ENCODE measurements at regions not wholly inside any gene's neighbourhood (a gene's known extent, or its start where the extent isn't known, plus 50 kb on each side); places are given as distances from the start of the nearest gene placed in this dataset.
A peak's percentile ranks its signal among the peaks of the same experiment; 100 is the strongest.

- H3K9me1 ChIP-seq (ENCODE audit: control insufficient read depth, insufficient read depth, low read length): no peaks in the 10 kb centered on the region
- H3K9ac ChIP-seq (ENCODE audit: insufficient read depth in 1 of 2, low read depth in 2 of 2, low read length in 2 of 2): no peak overlapping the region
- in situ Hi-C loops (cut with MboI) (no loop called here), intact Hi-C loops (cut with micrococcal nuclease) (no loop called here)
- peaks cover 0 to 11% of the 10 kb centered on the region in 2 experiments; a peak in 2 of 5 replicates for H3K4me1 ChIP-seq (replicated peaks in 1 of 2; ENCODE audit: control insufficient read depth in 2 of 2, insufficient read depth in 2 of 2, low read length in 2 of 2)
- FAIRE-seq (no peak), ATAC-seq (no peak), DNase-seq (ENCODE audit: extremely low read depth in 1 of 4, low spot score in 3 of 4) (no peak)
- no TSS peak for BruUV-seq (replicated peaks)
- no peaks in the 10 kb centered on the region for H3K9me3 ChIP-seq (replicated peaks; ENCODE audit: control insufficient read depth, insufficient read depth, low read depth, low read length)
- ChIA-PET CTCF (ENCODE audit: low intra/inter-chr PET ratio) (no interaction called here), POLR2A (interaction anchor here (1.1 kb wide), 1 partner anchor 11 kb away, joined by 3 read pairs; no protein-coding TSS in a partner anchor)
- 0 out of 2 replicates have a peak, but pooled peaks cover 5% of the 10 kb centered on the region for H4K20me1 ChIP-seq (replicated peaks; ENCODE audit: control insufficient read depth, insufficient read depth, low read length)
- H3K27ac ChIP-seq (ENCODE audit: extremely low read depth, low read depth, low read length): no peak overlapping the region
- H3K4me3 ChIP-seq: no peak overlapping the region
- no peak overlapping the region for H2AFZ ChIP-seq (ENCODE audit: low read depth, low read length)
- H3K36me3 ChIP-seq (ENCODE audit: control insufficient read depth, insufficient read depth, low read length): no peaks in the 10 kb centered on the region
- H3K79me2 ChIP-seq (ENCODE audit: control insufficient read depth, insufficient read depth, low read length): no peaks in the 10 kb centered on the region
- H3K27me3 ChIP-seq (ENCODE audit: control insufficient read depth in 2 of 2, insufficient read depth in 2 of 2, low read length in 2 of 2): peaks cover 3 to 28% of the 10 kb centered on the region in 2 experiments; a peak in 3 of 5 replicates
- WGBS (ENCODE audit: insufficient coverage, low coverage, missing lambda C conversion rate): 2% methylated on average over 5 of the region's 5 CpGs
- H3K4me2 ChIP-seq (ENCODE audit: insufficient read depth, low read length): no peak overlapping the region
- TF ChIP-seq TEAD2 (tag; IDR thresholded peaks at IDR 0.05) (no peak), CREBBP (IDR thresholded peaks at IDR 0.05; ENCODE audit: low read depth, low read length) (peak; percentile 43)
Measured at GRCh38 chr9:135394699-135395645, 84.6 kb upstream of the PPP1R26 start.

- Histone ChIP-seq H3K79me2 (ENCODE audit: control insufficient read depth, insufficient read depth, low read length) (no peaks in the 10 kb centered on the region), H3K27me3 (ENCODE audit: control insufficient read depth in 2 of 2, insufficient read depth in 2 of 2, low read length in 2 of 2) (peaks cover 1 to 32% of the 10 kb centered on the region in 2 experiments; a peak in 3 of 5 replicates), H3K36me3 (ENCODE audit: control insufficient read depth, insufficient read depth, low read length) (no peaks in the 10 kb centered on the region), H3K9me3 (replicated peaks; ENCODE audit: control insufficient read depth, insufficient read depth, low read depth, low read length) (no peaks in the 10 kb centered on the region), H2AFZ (ENCODE audit: low read depth, low read length) (no peak overlapping the region), H3K4me2 (ENCODE audit: insufficient read depth, low read length) (no peak overlapping the region), H3K27ac (ENCODE audit: extremely low read depth, low read depth, low read length) (no peak overlapping the region), H3K4me3 (no peak overlapping the region), H3K9me1 (ENCODE audit: control insufficient read depth, insufficient read depth, low read length) (no peaks in the 10 kb centered on the region), H4K20me1 (replicated peaks; ENCODE audit: control insufficient read depth, insufficient read depth, low read length) (0 out of 2 replicates have a peak, but pooled peaks cover 5% of the 10 kb centered on the region), H3K4me1 (replicated peaks in 1 of 2; ENCODE audit: control insufficient read depth in 2 of 2, insufficient read depth in 2 of 2, low read length in 2 of 2) (peaks cover 0 to 11% of the 10 kb centered on the region in 2 experiments; a peak in 2 of 5 replicates), H3K9ac (ENCODE audit: insufficient read depth in 1 of 2, low read depth in 2 of 2, low read length in 2 of 2) (no peak overlapping the region; a peak in 1 of 4 replicates)
- in situ Hi-C loops (cut with MboI) (no loop called here), intact Hi-C loops (cut with micrococcal nuclease) (no loop called here)
- ChIA-PET CTCF (ENCODE audit: low intra/inter-chr PET ratio) (no interaction called here), POLR2A (interaction anchor here (0.6 kb wide), 1 partner anchor 9 kb away, joined by 3 read pairs; no protein-coding TSS in a partner anchor)
- no TSS peak for BruUV-seq (replicated peaks)
- no peak for ATAC-seq
- DNase-seq (ENCODE audit: extremely low read depth in 1 of 4, low spot score in 3 of 4): no peak
- WGBS (ENCODE audit: insufficient coverage, low coverage, missing lambda C conversion rate): 31% methylated on average over 12 of the region's 12 CpGs
- no peak for FAIRE-seq
- no peak for TF ChIP-seq ESRRA (IDR thresholded peaks at IDR 0.05; ENCODE audit: borderline replicate concordance, low read depth)
- TF ChIP-seq HMG20B (CRISPR knock-in tag; IDR thresholded peaks at IDR 0.05): no peak
- no peak for TF ChIP-seq GABPA (tag; conservative IDR thresholded peaks at IDR 0.05; ENCODE audit: low read depth)
- TF ChIP-seq, protein P1, sequence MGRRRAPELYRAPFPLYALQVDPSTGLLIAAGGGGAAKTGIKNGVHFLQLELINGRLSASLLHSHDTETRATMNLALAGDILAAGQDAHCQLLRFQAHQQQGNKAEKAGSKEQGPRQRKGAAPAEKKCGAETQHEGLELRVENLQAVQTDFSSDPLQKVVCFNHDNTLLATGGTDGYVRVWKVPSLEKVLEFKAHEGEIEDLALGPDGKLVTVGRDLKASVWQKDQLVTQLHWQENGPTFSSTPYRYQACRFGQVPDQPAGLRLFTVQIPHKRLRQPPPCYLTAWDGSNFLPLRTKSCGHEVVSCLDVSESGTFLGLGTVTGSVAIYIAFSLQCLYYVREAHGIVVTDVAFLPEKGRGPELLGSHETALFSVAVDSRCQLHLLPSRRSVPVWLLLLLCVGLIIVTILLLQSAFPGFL (CRISPR knock-in tag; IDR thresholded peaks at IDR 0.05): no peak
- TF ChIP-seq XRCC4 (IDR thresholded peaks at IDR 0.05; ENCODE audit: extremely low read depth, insufficient read depth, insufficient read length): no peak
- TF ChIP-seq, protein P2, sequence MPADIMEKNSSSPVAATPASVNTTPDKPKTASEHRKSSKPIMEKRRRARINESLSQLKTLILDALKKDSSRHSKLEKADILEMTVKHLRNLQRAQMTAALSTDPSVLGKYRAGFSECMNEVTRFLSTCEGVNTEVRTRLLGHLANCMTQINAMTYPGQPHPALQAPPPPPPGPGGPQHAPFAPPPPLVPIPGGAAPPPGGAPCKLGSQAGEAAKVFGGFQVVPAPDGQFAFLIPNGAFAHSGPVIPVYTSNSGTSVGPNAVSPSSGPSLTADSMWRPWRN (IDR thresholded peaks at IDR 0.05; ENCODE audit: low read depth): no peak
- no peak for TF ChIP-seq CCAR2 (IDR thresholded peaks at IDR 0.05; ENCODE audit: low read depth, low read length)
Measured at GRCh38 chr9:135397142-135397541, 82.4 kb upstream of the PPP1R26 start.

Measured in K562 (cell line).